Gastrocnemius medialis (tissue), 4 donors: ENCODE measurements at regions not wholly inside any gene's neighbourhood (a gene's known extent, or its start where the extent isn't known, plus 50 kb on each side); places are given as distances from the start of the nearest gene placed in this dataset.

Experiments
- ATAC-seq, 2 donors: fragments of 150-250 bp; one replicate each; pipeline ENCODE4 v1.9.1; 2016
- DNase-seq, 2 donors: peaks; one replicate each; pipeline ENCODE4 v3.0.0-alpha.2; 2019
- H3K27ac ChIP-seq, 4 donors: fragments of 200-600 bp; sonication (generic); 1 replicate in 1 of 4; 2 replicates in 3 of 4; pipeline ENCODE4 v1.5.1; 2016 to 2018; ENCODE audit warnings: mild to moderate bottlenecking in 2 of 4, moderate library complexity in 1 of 4
- H3K27me3 ChIP-seq, 3 donors: fragments of 200-600 bp; sonication (generic) in 2 of 3; 1 replicate in 1 of 3; 2 replicates in 2 of 3; pipeline versions ENCODE4 v1.5.1 to v1.6.0; 2016 to 2019; ENCODE audit warnings: mild to moderate bottlenecking in 1 of 3, moderate library complexity in 1 of 3
- H3K36me3 ChIP-seq, 2 donors: fragments of 200-600 bp; sonication (generic) in 1 of 2; one replicate each; pipeline ENCODE4 v1.5.1; 2017 to 2018
- H3K4me1 ChIP-seq, 2 donors: fragments of 200-600 bp; sonication (generic) in 1 of 2; one replicate each; pipeline ENCODE4 v1.5.1; 2016 to 2017; ENCODE audit warnings: mild to moderate bottlenecking in 2 of 2
- H3K4me3 ChIP-seq, 4 donors: fragments of 200-600 bp; sonication (generic) in 3 of 4; 1 replicate in 1 of 4; 2 replicates in 3 of 4; pipeline ENCODE4 v1.5.1; 2016 to 2019; ENCODE audit warnings: mild to moderate bottlenecking in 2 of 4
- H3K9me3 ChIP-seq, 3 donors: fragments of 200-600 bp; sonication (generic) in 2 of 3; 1 replicate in 1 of 3; 2 replicates in 2 of 3; pipeline ENCODE4 v1.5.1; 2016 to 2019
- CTCF ChIP-seq, 5 experiments: fragments of 450-650 bp in 3 of 5; fragments of 200-600 bp in 2 of 5; sonication (generic) in 2 of 5; IDR thresholded peaks in 4 of 5; conservative IDR thresholded peaks in 1 of 5; 1 replicate in 4 of 5; 2 replicates in 1 of 5; pipeline ENCODE4 v1.5.1; 2016 to 2019; ENCODE audit warnings: antibody characterized with exemption in 5 of 5, mild to moderate bottlenecking in 3 of 5, moderate library complexity in 3 of 5
- POLR2A ChIP-seq, 2 donors: fragments of 450-650 bp; IDR thresholded peaks; one replicate each; pipeline ENCODE4 v1.6.1; 2017; ENCODE audit warnings: antibody characterized with exemption in 2 of 2, mild to moderate bottlenecking in 2 of 2, moderate library complexity in 2 of 2
- in situ Hi-C, 4 donors: fragments of 200-750 bp; cut with MboI; loops; one replicate each; pipeline versions ENCODE4 v1.15.0 to v1.8.0; 2017; ENCODE audit warnings: low sequenced_read_pairs in 4 of 4
- intact Hi-C: fragments of 100-400 bp; cut with DNase I; formaldehyde crosslinking; loops from one replicate; pipeline ENCODE4 v1.15.1; 2023; ENCODE audit warnings: low total_unique reads

- Histone ChIP-seq H3K27me3 (no peaks in the 10 kb centered on the region), H3K9me3 (peaks cover 0 to 12% (median 0%) of the 10 kb centered on the region in 3 donors), H3K4me1 (no peaks in the 10 kb centered on the region), H3K4me3 (no peak overlapping the region), H3K27ac (no peak overlapping the region), H3K36me3 (no peaks in the 10 kb centered on the region)
- DNase-seq: no peak
- no peak for TF ChIP-seq CTCF (IDR thresholded peaks at IDR 0.05 in 4 of 5, conservative IDR thresholded peaks at IDR 0.05 in 1 of 5)
- no peak for TF ChIP-seq POLR2A (IDR thresholded peaks at IDR 0.05)
- ATAC-seq: no peak
- intact Hi-C loops: no loop called here
- in situ Hi-C loops: loop anchor here in 1 of 4 donors (25.0 kb wide), 1 partner anchor 1052 kb away; no protein-coding TSS in a partner anchor
Observed at GRCh38 chr14:53285064-53285463, 131.9 kb upstream of the DDHD1 start.

GRCh38 chr14:53278602-53279506 is 125.7 kb upstream of the DDHD1 start:
- TF ChIP-seq CTCF (IDR thresholded peaks at IDR 0.05 in 4 of 5, conservative IDR thresholded peaks at IDR 0.05 in 1 of 5) (no peak), POLR2A (IDR thresholded peaks at IDR 0.05) (no peak)
- ATAC-seq: no peak
- intact Hi-C loops (no loop called here), in situ Hi-C loops (loop anchor here in 1 of 4 donors (25.0 kb wide), 1 partner anchor 1058 kb away; no protein-coding TSS in a partner anchor)
- no peak for DNase-seq
- no peaks in the 10 kb centered on the region for H3K36me3 ChIP-seq
- H3K27ac ChIP-seq: no peak overlapping the region
- no peak overlapping the region for H3K4me3 ChIP-seq
- H3K9me3 ChIP-seq: no peaks in the 10 kb centered on the region
- H3K27me3 ChIP-seq: no peaks in the 10 kb centered on the region
- H3K4me1 ChIP-seq: no peaks in the 10 kb centered on the region

GRCh38 chr14:53273671-53274072 is 120.5 kb upstream of the DDHD1 start:
- in situ Hi-C loops: no loop called here
- H3K4me3 ChIP-seq: no peak overlapping the region
- ATAC-seq (no peak), DNase-seq (no peak)
- no peaks in the 10 kb centered on the region for H3K4me1 ChIP-seq
- no peaks in the 10 kb centered on the region for H3K36me3 ChIP-seq
- intact Hi-C loops: no loop called here
- H3K9me3 ChIP-seq: no peaks in the 10 kb centered on the region
- no peaks in the 10 kb centered on the region for H3K27me3 ChIP-seq
- TF ChIP-seq CTCF (IDR thresholded peaks at IDR 0.05 in 4 of 5, conservative IDR thresholded peaks at IDR 0.05 in 1 of 5): no peak
- TF ChIP-seq POLR2A (IDR thresholded peaks at IDR 0.05): no peak
- no peak overlapping the region for H3K27ac ChIP-seq

- Histone ChIP-seq H3K36me3 (no peaks in the 10 kb centered on the region), H3K4me3 (no peak overlapping the region), H3K27ac (no peak overlapping the region), H3K9me3 (no peaks in the 10 kb centered on the region), H3K4me1 (no peaks in the 10 kb centered on the region), H3K27me3 (no peaks in the 10 kb centered on the region)
- in situ Hi-C loops (no loop called here), intact Hi-C loops (no loop called here)
- ATAC-seq: no peak
- TF ChIP-seq CTCF (IDR thresholded peaks at IDR 0.05 in 4 of 5, conservative IDR thresholded peaks at IDR 0.05 in 1 of 5) (no peak), POLR2A (IDR thresholded peaks at IDR 0.05) (no peak)
- DNase-seq: no peak
Observed at GRCh38 chr14:53265025-53265424, 111.9 kb upstream of the DDHD1 start.
